HG02840 (cell line): ENCODE measurements at regions not wholly inside any gene's neighbourhood (a gene's known extent, or its start where the extent isn't known, plus 50 kb on each side); places are given as distances from the start of the nearest gene placed in this dataset.
"Not testable (repeated sequence)": the region's sequence is repeated elsewhere in the genome, so short reads cannot be mapped to it uniquely, and the experiment has no call there.

Experiments
- ATAC-seq: cut with Tn5 transposase; IDR thresholded peaks from one replicate; pipeline ENCODE4 v1.9.1; 2021; ENCODE audit warnings: mild to moderate bottlenecking, moderate library complexity, moderate number of reproducible peaks; ENCODE audit not compliant: unreplicated experiment, low FRiP score

DNA sequence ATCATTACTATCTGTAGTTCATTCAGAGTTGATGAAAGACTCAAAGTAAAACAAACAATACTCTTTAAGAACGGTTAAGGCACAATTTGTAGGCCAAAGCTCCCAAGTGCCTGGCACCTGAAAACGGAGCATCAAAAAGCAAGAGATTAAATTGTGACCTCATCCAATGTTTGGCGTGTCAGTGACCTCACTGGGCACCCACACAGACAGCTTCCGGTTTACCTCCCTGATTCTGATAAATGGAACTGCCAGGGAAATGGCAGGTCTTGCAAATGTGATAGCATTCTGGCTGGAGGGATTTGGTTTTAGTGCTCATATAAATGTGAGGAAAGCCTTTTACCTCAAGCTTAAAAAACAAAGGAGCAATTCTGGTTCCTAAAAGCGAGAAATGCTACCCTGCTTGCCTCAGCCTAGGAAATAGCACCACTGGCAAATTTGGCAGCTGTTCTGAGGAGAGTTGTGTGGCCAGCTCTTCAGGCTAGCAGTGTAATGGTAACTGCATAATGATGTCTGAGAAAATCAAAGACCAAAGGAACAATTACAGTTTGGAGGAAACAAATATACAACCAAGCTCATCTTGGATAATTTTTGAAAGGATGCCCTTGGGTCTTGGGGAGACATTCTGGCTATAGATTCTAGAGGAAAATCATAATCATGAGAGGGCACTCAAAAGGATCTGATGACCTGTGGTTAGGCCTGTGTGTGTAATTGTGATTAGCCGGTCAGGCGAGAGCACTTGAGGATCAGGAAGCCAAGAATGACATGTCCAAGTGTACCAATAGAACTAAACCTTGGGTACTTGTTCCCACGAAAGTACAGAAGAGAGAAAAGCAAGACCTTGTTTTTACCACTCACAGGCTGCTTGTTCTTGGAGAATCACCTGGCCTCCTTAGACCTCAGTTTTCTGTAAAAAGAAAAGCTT is 174.3 kb downstream of the TFAP2B start:
- ATAC-seq = no peak

DNA sequence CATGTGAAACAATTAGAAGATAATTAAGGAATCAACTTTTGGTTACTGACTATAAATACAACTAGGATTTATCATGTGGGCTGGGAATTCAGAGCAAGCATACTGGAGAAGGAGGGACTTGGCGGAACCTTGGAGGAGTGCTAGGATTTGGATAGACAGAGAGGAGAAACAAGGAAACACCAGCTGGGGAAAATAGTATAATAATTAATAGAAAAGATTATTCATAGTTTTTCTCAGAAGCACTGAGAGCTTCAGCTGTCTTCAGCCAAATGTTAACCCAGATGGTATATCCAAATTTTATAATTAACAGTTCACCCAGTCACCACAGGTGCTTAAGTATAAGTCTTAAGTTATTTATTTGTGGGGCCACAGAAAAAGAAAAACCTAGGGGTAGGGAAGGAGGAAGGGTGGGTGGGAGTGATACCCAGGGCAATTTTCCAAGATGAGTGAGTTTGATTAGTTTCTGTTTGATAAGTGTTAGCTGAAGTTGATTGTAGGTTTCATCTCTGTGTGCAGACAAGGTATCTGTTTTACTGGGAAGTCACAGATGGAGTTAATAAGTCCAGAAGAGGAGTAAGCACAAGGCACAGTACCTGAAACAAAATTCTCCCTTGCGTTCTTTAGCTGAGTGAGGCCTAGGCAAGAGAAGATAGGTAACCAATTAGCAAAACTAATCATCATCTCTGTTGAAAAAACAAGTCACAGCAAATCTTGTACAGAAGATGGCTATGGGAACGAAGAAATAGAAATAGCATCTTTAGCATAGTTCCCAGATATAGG is 175.5 kb downstream of the TFAP2B start:
- no peak for ATAC-seq

DNA sequence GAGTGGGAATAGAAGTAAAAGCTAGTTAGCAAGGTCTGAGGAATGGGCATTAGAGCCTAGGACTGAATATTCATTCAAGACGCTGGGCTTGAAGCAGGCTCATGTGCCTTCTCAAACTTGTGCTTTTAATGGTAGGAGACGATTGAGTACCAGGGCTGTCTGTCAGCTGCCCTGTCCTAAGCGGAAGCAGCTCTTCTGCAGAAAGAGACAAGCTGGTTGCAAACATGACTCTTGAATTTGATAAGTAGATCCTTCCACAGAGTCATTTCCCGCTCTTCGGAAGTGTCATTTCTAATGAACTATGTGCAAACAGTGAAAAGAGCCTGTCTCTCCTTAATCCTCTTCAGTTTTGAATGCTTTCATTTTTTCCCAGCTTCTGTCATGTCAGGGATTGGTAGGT is 176.4 kb downstream of the TFAP2B start:
- ATAC-seq = no peak

DNA sequence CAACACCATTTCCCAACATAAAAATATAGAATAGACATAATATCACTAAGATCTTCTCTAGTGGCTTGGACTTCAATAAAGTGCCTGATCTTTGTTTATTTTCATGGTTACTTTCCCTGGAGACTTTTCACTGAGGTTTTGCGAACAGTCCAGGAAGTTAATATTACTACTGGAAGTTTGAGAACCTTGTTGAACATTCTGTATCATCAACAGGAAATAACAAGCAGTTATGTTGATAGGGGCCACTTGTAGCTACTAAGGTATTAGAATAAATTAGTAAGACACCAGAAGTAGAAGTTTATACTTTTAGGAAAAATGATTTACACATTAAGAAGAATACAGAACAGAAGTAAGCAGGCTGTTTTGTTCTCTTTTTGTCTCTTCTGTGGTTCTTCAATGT is 180.2 kb downstream of the TFAP2B start:
- no peak for ATAC-seq

DNA sequence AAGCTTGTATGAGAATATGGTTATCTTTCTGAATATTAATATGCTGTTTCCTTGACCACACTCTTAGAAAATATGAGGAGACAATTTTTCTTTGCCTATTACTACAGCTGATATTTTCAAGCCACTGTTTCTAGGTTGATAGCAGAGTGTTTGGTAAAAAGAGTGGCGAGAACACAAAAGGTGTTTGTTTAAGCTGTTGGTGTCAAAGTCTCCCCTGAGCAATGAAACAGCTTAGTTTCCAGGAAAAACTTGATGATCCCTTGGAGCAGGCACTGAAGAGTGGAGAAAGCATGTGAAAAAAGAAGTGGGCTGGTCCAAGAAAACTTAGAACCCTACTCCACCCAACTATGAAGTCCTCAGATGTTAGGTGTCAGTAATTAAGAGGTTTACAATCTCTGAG is 182.7 kb downstream of the TFAP2B start:
- no peak for ATAC-seq

DNA sequence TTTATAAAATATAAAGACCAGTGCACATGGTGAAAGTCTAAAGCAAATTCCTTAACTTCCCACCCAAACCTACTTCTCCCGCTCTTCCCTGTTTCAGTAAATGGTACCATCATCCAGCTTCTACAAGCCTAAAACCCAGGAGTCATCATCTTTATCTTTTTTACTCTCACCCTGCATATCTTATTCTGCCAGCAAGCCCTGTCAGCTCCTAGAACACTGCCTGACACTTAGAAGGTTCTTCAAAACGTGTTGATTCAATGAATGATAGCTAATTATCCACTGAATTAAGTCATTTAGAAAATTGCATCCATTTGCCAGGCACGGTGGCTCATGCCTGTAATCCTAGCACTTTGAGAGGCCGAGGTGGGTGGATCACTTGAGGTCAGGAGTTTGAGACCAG is 185.7 kb downstream of the TFAP2B start:
- ATAC-seq = no peak

DNA sequence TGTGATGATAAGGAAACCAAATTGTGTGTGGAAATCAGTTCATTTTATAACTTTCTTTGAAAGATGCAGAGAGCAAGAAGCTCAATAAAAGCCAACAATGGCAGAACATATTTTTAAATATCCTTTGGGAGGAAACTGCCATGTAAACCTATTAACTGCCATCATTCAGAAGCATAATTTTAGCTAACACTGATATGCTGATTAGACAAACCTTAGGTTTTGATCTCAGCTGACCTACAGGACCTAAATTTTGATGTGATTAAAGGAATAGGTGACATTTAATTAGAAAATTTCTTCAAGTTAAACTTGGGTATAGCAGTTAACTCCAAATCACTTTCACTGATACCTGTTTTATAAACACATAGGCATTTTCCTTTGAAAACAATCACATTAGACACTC is 187.1 kb downstream of the TFAP2B start:
- no peak for ATAC-seq

DNA sequence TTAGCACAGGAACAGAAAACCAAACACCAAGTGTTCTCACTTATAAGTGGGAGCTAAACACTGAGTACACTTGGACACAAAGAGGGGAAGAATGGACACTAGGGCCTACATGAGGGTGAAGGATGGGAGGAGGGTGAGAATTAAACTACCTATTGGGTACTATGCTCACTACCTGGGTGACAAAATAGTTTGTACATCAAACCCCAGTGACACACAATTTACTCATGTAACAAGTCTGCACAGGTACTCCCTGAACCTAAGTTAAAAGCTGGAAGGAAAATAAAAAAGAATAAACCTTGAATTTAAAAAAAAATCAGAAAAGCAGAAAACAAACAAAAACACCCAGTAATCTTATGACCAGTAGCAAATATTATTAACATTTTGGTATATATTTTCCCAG is 188.6 kb downstream of the TFAP2B start:
- no peak for ATAC-seq

DNA sequence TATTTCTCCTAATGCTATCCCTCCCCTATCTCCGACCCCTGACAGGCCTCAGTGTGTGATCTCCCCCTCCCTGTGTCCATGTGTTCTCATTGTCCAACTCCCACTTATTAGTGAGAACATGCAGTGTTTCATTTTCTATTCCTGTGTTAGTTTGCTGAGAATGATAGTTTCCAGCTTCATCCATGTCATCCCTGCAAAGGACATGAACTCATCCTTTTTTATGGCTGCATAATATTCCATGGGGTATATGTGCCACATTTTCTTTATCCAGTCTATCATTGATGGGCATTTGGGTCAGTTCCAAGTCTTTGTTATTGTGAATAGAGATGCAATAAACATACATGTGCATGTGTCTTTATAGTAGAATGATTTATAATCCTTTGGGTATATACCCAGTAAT is 190.0 kb downstream of the TFAP2B start:
- not testable (repeated sequence) for ATAC-seq

DNA sequence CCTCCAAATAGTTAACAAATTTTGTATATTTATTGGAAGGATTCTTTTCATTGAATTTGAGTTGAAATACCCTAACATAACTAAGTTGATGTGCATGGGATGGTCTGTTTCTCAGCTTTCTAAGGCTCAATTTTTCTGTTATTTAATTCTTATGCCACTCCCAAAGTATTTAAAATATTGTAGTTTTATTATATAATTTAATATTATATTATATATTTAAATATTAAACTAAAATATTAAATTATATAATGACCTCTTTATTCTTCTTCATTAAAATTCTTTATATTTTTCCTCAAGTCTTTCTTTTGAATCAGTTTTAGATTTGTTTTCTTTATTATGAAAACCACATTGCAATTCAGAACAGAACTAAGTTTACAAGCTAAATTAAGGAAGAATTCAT is 194.7 kb downstream of the TFAP2B start:
- no peak for ATAC-seq

DNA sequence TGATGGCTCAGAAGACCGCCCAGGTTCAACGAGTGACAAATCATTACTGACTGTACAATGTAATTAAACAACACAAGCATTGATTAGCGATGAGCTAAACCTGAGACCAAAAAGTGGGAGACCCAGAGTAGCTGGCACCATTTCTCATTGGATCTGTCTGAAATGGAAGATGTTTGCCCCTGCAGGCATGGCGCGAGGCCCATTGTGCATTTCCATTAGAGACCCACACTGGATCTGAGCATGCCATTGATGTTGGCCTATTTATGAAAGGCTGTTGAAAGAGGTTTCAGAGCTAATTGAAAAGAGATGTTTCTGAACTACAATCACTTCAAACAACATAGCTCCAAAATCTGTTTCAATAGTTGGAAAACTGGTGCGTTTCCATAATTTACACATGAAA is 196.7 kb downstream of the TFAP2B start:
- no peak for ATAC-seq

DNA sequence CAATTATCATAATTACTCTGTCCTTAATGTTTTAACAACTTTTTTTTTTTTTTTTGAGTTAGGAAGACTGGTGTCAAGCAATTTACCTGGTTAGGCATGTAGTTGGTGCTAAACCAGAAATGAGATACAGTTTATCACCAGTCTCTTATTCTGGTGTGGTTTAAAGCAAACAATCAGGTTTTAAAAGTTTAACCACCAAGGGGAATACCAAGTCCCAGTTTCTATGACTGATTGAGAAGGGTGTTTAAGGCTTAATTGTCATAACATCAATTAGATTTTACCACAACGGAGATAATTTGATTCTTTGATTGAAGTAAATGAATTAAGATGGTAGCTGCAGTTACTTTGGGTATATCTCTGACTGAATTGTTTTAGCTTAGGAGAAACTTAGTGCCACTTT is 197.8 kb downstream of the TFAP2B start:
- ATAC-seq = no peak

DNA sequence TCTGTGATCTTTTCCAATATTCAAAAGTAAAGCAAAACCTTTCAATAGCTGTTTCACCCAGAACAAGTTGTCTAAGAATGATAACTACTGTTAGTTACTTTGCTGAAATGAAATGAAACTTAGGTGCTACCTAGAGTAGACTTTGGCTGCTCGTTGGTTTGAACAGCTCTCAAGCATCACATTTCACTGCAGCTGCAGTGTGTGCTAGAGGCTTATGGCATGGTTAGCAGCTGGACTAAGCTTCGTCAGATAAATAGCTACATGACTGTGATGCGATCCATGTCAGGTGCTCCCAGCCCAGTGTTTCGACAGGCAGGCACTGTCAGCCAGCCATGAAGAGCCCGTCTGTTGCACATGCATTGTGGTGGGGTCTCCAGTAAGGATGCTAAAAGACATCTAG is 201.1 kb downstream of the TFAP2B start:
- ATAC-seq = no peak

DNA sequence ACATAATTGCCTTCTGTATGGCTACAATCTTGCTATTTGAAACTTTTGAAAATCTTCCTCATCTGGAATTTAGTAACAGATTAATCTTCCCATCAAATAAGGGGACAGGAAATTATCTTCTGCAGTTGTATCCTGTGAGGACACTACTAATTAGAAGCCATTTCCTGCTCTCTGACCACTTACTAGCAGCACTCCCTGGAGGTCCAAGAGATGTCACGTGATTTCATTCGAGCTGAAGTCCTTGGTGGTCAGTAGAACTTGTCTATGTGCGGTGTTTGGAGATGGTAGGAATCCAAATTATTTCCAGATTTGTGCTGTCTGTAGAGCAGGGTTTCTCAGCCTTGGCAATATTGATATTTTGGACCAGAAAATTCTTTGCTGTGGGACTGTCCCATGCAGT is 202.5 kb downstream of the TFAP2B start:
- no peak for ATAC-seq

DNA sequence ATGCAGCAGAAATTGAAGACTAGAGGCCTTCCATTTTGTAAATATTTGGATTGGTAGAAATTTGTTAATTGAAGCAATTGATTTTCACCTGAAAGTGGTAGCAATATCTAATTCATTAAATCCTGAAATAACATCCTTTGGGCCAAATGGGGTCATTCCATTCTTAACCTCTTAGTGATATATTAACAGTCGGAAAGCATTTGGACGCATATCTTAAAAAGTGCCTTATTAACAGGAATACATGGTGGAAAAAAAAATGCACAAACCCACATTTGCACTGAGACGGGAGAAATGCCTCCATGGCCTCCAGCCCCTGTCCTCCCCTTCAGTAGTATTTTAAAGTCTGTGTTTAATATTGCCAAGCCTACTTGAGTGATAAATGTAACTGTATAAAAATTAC is 205.5 kb downstream of the TFAP2B start:
- no peak for ATAC-seq

DNA sequence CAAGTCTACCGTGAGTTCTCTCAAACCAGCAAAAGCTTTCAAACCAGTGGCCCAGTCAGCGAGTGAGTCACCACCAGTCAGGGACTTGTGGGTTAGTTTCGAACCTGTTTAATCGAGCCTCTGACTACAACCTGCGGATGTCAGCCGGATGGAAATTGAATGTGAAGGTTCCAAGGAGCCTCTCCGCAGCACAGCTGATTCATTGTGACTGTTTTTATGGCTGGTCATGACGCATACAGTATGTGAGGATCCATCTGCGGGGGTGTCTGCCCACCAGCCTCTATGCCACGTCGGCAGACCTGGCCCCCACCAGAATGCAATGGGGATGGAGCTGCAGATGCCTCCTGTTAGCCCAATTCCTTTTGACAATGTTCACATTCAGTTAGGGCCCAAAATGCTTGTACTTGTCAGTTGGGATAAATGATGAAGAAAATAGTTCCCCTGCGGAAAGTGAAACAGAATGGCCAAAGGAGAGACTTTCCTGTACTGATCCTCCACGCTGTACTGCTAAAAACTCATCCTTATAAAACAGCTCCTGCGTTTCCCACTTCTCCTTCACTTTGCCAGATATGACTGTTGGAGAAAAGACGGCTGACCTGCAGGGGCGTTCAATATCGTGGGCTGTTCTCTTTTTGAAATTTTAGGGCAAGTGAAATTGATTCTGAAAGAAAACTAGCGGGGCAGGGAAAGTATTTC is 206.6 kb downstream of the TFAP2B start:
- ATAC-seq = no peak

DNA sequence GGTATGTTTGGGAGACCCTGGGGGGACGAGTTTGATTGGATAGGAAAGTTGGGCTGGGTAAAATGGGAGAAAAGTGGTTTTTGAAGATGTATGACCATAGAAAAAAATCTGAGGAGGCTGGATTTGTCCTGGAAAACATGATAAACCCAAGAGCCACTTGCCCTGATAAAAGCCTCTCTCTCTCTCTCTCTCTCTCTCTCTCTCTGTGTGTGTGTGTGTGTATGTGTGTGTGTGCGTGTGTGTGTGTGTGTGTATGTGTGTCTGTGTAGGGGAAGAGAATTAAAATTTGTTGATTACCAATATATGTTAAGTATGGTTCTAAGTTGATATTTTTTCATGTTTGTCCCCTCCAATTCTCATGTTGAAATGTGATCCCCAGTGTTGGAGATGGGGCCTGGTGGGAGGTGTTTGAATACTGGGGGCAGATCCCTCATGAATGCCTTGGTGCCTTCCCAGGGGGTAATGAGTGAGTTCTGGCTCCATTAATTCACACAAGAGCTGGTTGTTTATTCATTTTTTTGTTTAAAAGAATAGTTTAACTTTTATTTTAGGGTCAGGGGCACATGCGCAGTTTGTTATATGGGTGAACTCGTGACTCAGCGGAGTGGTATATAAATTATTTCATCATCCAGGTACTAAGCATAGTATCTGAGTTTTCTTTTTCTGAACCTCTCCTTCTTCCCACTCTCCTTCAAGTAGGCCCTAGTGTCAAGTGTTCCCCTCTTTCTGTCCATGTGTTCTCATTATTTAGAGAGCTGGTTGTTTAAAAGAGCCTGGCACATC is 208.8 kb downstream of the TFAP2B start:
- ATAC-seq = no peak

DNA sequence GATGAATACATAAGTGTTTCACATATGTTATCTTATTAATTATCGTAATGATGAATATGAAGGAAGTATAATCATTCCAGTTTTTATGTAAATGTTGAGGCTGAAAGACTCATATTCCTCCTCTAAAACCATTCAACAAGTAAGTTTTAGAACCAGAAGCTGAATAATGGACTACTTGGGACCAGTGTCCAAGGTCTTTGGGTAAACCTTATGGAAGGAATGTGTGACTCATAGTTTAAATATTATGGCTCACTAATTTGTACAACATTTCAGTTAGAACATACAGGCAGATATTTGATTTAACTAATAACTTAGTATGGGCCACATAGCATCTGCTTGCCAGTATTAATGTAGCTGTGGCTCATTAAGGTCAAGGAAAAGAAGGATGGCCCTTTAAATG is 209.6 kb downstream of the TFAP2B start:
- ATAC-seq = no peak

DNA sequence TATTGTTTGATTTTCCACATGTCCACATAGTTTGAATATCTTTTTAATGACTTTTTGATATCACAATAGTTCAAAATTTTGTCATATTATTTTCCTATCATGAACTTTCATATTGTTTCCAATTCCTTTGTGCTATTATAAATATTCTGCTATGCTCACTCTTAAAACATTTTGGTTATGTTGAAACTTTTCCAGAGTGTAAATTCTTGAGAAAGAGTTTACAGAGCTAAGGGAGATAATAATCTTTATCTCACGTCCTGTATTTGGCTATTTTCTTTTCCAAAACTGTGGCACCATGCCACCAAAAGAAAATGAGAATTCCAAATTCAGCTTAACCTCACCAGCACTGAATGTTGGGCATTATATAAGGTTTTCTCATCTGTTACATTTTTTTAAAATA is 210.9 kb downstream of the TFAP2B start:
- no peak for ATAC-seq

DNA sequence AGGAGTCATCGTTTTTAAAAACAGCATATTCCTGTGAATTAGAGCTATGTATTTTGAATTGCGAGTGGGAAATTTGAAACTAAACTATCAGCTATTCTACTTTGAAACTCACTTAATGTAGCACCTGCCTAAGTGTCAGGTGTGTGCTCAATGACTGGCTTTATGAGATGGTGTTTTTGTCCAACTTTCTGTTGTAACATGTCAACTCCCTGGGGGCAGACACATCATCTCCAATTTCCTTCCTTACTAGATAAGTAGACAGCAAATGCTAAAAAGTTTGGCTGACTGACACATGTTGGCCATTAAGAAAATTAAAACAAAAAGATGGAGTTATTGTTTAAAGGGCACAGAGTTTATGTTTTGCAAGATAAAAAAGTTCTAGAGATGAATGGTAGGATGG is 226.9 kb downstream of the TFAP2B start:
- ATAC-seq = no peak
